Retinal pigment epithelial cell (primary cell): ENCODE measurements at regions not wholly inside any gene's neighbourhood (a gene's known extent, or its start where the extent isn't known, plus 50 kb on each side); places are given as distances from the start of the nearest gene placed in this dataset.
A peak's percentile ranks its signal among the peaks of the same experiment; 100 is the strongest.

Source experiments
- DNase-seq: peaks from one replicate; pipeline ENCODE4 v3.0.0-alpha.2; 2010; ENCODE audit warnings: low read depth
- H3K4me3 ChIP-seq: 2 replicates; pipeline ENCODE4 v1.5.1; 2011; ENCODE audit warnings: mild to moderate bottlenecking, low read length, control low read depth, moderate library complexity
- TF ChIP-seq, protein P1 (sequence below): conservative IDR thresholded peaks from 2 replicates; pipeline ENCODE4 v1.5.1; 2011; ENCODE audit warnings: low read depth, low read length, control low read depth, inconsistent platforms

DNA sequence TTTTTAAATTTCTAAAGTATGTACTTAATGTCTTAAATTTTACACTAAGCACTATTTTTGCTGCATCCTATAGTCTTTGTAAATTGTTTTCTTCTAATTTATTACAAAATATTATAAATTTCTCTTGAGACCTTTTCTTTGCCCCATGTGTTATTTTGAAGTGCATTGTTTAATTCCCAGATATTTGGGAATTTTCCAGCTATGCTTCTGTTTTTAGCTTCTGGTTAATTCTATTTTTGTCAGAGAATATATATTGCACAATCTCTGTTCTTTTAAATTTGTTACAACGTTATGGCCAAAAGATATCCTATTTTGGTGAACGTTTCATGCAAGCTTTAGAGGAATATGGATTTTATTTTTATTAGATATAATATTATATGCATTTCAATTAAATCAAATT is 917.4 kb upstream of the MIR17HG start:
- no peak overlapping the region for H3K4me3 ChIP-seq
- no peak for DNase-seq
- TF ChIP-seq, protein P1, sequence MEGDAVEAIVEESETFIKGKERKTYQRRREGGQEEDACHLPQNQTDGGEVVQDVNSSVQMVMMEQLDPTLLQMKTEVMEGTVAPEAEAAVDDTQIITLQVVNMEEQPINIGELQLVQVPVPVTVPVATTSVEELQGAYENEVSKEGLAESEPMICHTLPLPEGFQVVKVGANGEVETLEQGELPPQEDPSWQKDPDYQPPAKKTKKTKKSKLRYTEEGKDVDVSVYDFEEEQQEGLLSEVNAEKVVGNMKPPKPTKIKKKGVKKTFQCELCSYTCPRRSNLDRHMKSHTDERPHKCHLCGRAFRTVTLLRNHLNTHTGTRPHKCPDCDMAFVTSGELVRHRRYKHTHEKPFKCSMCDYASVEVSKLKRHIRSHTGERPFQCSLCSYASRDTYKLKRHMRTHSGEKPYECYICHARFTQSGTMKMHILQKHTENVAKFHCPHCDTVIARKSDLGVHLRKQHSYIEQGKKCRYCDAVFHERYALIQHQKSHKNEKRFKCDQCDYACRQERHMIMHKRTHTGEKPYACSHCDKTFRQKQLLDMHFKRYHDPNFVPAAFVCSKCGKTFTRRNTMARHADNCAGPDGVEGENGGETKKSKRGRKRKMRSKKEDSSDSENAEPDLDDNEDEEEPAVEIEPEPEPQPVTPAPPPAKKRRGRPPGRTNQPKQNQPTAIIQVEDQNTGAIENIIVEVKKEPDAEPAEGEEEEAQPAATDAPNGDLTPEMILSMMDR: no peak

DNA sequence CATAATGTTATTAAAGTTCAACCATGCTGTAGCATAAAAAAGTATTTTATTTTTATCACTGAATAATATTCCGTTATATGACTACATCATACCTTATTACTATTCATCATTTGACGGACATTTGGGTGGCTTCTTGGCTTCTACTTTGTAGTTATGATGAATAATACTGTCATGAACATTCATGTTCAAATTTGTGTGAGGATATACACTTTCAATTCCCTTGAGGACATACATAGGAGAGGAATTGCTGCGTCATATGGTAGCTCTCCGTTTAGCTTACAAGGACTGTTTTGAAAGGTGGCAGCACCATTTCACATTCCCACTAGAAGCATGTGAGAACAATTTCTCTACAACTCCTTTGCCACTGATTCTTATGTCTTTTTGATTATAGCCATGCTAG is 910.8 kb upstream of the MIR17HG start:
- no peak for DNase-seq
- TF ChIP-seq, protein P1: no peak
- no peak overlapping the region for H3K4me3 ChIP-seq

GRCh38 chr13:90438576-90438975 is 908.9 kb upstream of the MIR17HG start:
- no peak for DNase-seq
- TF ChIP-seq, protein P1: no peak
- no peak overlapping the region for H3K4me3 ChIP-seq

DNA sequence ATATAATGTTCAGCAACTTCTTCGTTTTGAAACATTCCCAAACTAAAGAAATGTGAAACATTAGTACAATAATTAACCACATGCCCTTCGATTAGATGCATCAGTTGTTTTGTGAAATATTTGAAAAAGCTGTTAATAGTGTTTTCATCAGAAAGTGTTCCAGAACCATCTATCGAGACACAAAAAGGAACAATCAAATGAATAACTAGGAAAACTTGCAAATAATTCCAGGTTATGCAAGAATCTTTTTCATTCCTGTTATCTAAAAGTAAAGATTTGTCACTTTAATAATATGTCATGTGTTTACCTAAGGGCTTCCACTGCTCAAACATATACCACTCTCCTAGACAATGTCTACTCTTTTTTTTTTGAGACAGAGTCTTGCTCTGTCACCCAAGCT is 904.2 kb upstream of the MIR17HG start:
- no peak overlapping the region for H3K4me3 ChIP-seq
- TF ChIP-seq, protein P1: no peak
- no peak for DNase-seq

DNA sequence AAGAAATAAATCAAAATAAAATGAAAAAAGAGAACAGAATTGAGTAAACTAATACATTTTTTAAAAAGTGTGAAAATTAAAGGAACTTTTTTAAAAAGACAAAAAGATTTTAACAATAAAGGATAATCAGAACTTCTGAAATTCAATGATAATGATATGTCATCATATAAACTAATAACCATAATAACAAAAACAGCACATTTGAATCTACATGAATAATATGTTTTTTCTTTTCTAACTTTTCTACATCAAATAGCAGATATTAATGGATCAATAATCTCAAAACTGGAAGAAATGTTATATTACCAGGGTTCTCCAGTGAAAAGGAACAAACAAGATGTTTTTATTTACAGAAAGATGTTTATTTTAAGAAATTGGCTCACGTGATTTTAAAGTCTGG is 903.3 kb upstream of the MIR17HG start:
- H3K4me3 ChIP-seq: no peak overlapping the region
- no peak for DNase-seq
- TF ChIP-seq, protein P1: no peak

DNA sequence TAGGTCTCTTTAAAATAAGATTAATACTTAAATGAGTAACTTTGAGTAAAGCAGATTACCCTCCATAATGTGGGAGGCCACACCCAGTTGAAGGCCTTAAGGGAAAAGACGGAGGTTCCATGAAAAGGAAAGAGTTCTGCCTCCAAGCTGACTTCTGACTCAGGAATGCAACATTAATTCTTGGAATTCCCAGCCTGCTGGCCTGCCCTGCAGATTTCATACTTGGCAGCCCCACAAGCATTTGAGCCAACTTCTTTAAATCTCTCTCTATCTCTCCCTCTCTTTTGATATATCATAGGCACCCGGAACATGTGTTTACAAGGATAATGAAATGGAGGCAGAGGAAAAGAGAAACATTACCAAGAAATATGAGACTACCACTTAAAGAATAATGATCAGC is 902.3 kb upstream of the MIR17HG start:
- TF ChIP-seq, protein P1: no peak
- DNase-seq: peak; percentile 95
- H3K4me3 ChIP-seq: no peak overlapping the region

DNA sequence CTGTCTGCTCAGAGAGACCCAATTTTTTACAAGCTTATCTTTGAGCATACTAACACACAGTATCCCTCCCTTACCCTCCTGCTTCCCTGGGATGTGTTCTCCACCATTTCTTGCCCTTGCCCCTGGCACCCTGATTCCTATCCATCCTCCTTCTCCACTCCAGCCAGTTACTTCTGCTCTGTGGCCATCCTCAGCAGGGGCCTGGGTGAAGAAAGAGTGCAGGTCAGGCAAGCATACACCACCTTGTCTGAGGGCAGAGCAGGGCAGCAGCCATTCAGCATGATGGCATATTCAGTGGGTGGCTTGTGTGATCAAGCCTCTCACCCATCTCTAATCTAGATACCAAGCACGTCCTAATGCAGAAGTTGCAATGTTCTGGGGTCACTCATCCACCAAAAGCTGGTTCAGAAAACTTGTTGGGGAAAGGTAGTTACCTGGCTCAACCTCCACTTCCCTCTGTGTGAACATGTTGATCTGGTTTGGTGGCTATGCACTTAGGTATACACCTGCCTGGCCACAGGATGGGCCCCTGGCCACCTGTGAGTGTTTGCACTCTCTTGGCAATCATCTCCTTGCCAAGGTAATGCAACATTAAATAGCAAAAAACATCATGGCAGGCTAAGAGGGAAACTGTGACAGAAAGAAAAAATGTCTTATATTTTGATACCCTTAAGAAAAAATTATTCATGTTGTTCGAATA is 900.3 kb upstream of the MIR17HG start:
- no peak overlapping the region for H3K4me3 ChIP-seq
- no peak for DNase-seq
- TF ChIP-seq, protein P1: no peak
